Karpas-422 (cell line): ENCODE measurements at regions not wholly inside any gene's neighbourhood (a gene's known extent, or its start where the extent isn't known, plus 50 kb on each side); places are given as distances from the start of the nearest gene placed in this dataset. TPM values are rescaled to one million over a fixed set of nuclear protein-coding genes. Genes with fewer than 3 reads are reported as not detected.
"Not testable (repeated sequence)": the region's sequence is repeated elsewhere in the genome, so short reads cannot be mapped to it uniquely, and the experiment has no call there.

ENCODE experiments used
- DNase-seq: peaks from one replicate; pipeline ENCODE4 v3.0.0-alpha.2; 2015
- H2AFZ ChIP-seq: fragments of 200-600 bp; sonication (generic); 2 replicates; pipeline ENCODE4 v1.6.1; 2014; ENCODE audit warnings: antibody characterized with exemption, low read length, mixed read lengths
- H3K27ac ChIP-seq: fragments of 200-600 bp; sonication (generic); 2 replicates; pipeline ENCODE4 v1.5.1; 2014; ENCODE audit warnings: mild to moderate bottlenecking, low read length, moderate library complexity
- H3K27me3 ChIP-seq: fragments of 200-600 bp; sonication (generic); 2 replicates; pipeline ENCODE4 v1.6.1; 2014; ENCODE audit warnings: low read length, mixed read lengths
- H3K36me3 ChIP-seq: fragments of 200-600 bp; sonication (generic); 2 replicates; pipeline ENCODE4 v1.6.1; 2014; ENCODE audit warnings: low read length, mixed read lengths; ENCODE audit not compliant: insufficient read depth
- H3K4me1 ChIP-seq: fragments of 200-600 bp; sonication (generic); 2 replicates; pipeline ENCODE4 v1.6.1; 2014; ENCODE audit warnings: mild to moderate bottlenecking, low read length, mixed read lengths
- H3K4me2 ChIP-seq: fragments of 200-600 bp; sonication (generic); 2 replicates; pipeline ENCODE4 v1.6.1; 2014; ENCODE audit warnings: low read length, low read depth, mild to moderate bottlenecking; ENCODE audit not compliant: poor library complexity, severe bottlenecking
- H3K4me3 ChIP-seq: fragments of 200-600 bp; sonication (generic); 2 replicates; pipeline ENCODE4 v1.5.1; 2014; ENCODE audit warnings: mild to moderate bottlenecking, antibody characterized with exemption, low read length, mixed read lengths
- H3K79me2 ChIP-seq: fragments of 200-600 bp; sonication (generic); 2 replicates; pipeline ENCODE4 v1.6.1; 2014; ENCODE audit warnings: mild to moderate bottlenecking, low read length, mixed read lengths
- H3K9ac ChIP-seq: fragments of 200-600 bp; sonication (generic); 2 replicates; pipeline ENCODE4 v1.6.0; 2014; ENCODE audit warnings: low read length
- H3K9me2 ChIP-seq: fragments of 200-600 bp; sonication (generic), shearing (Covaris generic); replicated peaks from 2 replicates; pipeline ENCODE4 v1.6.0; 2014; ENCODE audit warnings: mild to moderate bottlenecking, low read length, moderate library complexity; ENCODE audit not compliant: insufficient read depth
- H3K9me3 ChIP-seq: fragments of 300-700, 200-600 bp; sonication (generic); 2 replicates; pipeline ENCODE4 v1.6.1; 2014; ENCODE audit warnings: low read length, mixed read lengths
- H4K20me1 ChIP-seq: fragments of 200-600 bp; sonication (generic); 2 replicates; pipeline ENCODE4 v1.6.1; 2014; ENCODE audit warnings: mild to moderate bottlenecking, antibody characterized with exemption, low read length, low read depth; ENCODE audit not compliant: insufficient read depth
- small RNA-seq: library from RNA; depleted of rRNA; stranded (forward); fragments of <200 nt; gene quantifications from one replicate; pipeline ENCODE3, GENCODE V24; 2014

DNA sequence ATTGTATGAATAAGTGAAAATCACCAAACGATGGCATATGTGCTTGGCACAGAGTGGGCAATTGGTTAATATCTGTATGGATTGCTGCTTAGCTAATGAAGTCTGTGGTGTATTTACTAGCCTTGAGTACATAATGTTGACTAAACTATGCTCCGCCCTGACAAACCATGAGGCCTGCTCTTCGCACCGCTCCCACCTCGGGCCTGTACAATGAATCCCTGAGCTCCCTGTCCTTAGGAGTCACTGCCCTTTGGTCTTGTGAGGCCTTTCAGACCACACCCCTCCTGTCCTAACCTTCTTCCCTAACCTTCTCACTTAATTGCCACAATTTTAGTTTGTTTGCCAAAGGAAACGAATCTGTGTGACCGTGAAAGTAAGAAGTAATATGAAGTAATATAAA is 193.2 kb downstream of the POTED start:
- H3K36me3 ChIP-seq, H3K4me1 ChIP-seq, H3K9ac ChIP-seq, H3K4me2 ChIP-seq, DNase-seq, H3K79me2 ChIP-seq, H3K9me3 ChIP-seq, H4K20me1 ChIP-seq, H3K9me2 ChIP-seq, H3K27me3 ChIP-seq, H3K4me3 ChIP-seq, H2AFZ ChIP-seq, H3K27ac ChIP-seq: not testable (repeated sequence)

Small RNAs in the stretch of these regions (small RNA-seq; reads per million reads assigned to genes)
- gene RNU6-954P (not detected), gene ZNF114P1 (not detected)
